ENCODE measurements at regions not wholly inside any gene's neighbourhood (a gene's known extent, or its start where the extent isn't known, plus 50 kb on each side); places are given as distances from the start of the nearest gene placed in this dataset.
A peak's percentile ranks its signal among the peaks of the same experiment; 100 is the strongest.

- Histone ChIP-seq H3K14ac (ENCODE audit: insufficient read length) (no peak overlapping the region), H3K18ac (ENCODE audit: extremely low read depth, low read length) (no peak overlapping the region), H2BK20ac (ENCODE audit: low read length) (no peak overlapping the region), H3K36me3 (ENCODE audit: control insufficient read depth in 2 of 4, insufficient read depth in 4 of 4, low read length in 3 of 4) (no peaks in the 10 kb centered on the region), H2AK5ac (ENCODE audit: low read depth, low read length) (no peak overlapping the region), H3K4ac (replicated peaks; ENCODE audit: insufficient read length, low read depth, low read length) (no peak overlapping the region), H2BK120ac (replicated peaks; ENCODE audit: low read depth, low read length) (no peak overlapping the region), H4K91ac (replicated peaks; ENCODE audit: insufficient read length, low read length) (no peak overlapping the region), H4K5ac (ENCODE audit: insufficient read length, low read depth, low read length) (no peak overlapping the region), H3K27me3 (replicated peaks in 1 of 4; ENCODE audit: control insufficient read depth in 3 of 4, extremely low read depth in 1 of 4, insufficient read depth in 3 of 4, low read length in 3 of 4) (no peaks in the 10 kb centered on the region), H3K9ac (replicated peaks in 1 of 4; ENCODE audit: extremely low read depth in 1 of 4, low read depth in 3 of 4, low read length in 3 of 4) (no peak overlapping the region), H3K79me2 (ENCODE audit: control insufficient read depth in 1 of 2, insufficient read depth in 2 of 2, low read length in 2 of 2) (no peaks in the 10 kb centered on the region), H2BK15ac (ENCODE audit: low read length) (no peak overlapping the region), H2BK12ac (ENCODE audit: low read depth, low read length) (no peak overlapping the region), H3K79me1 (ENCODE audit: low read depth, low read length) (no peaks in the 10 kb centered on the region), H2BK5ac (ENCODE audit: low read depth, low read length) (no peak overlapping the region), H3K27ac (ENCODE audit: low read depth, low read length) (no peak overlapping the region), H4K8ac (ENCODE audit: extremely low read depth, insufficient read depth, low read length) (no peak overlapping the region; the same call in 1 of the 2 replicates), H4K20me1 (replicated peaks in 1 of 2; ENCODE audit: control insufficient read depth in 1 of 2, insufficient read depth in 2 of 2, low read length in 2 of 2) (no peaks in the 10 kb centered on the region), H3K4me3 (ENCODE audit: extremely low read depth in 1 of 4, insufficient read depth in 2 of 4, low read depth in 3 of 4, low read length in 4 of 4) (no peak overlapping the region), H2AFZ (ENCODE audit: low read length) (no peak overlapping the region), H3K4me2 (ENCODE audit: insufficient read depth in 1 of 2, low read depth in 2 of 2, low read length in 2 of 2) (no peak overlapping the region), H3K56ac (replicated peaks; ENCODE audit: insufficient read length, low read depth, low read length) (no peak overlapping the region), H3K23ac (ENCODE audit: insufficient read length) (no peak overlapping the region), H3K4me1 (replicated peaks in 1 of 4; ENCODE audit: control insufficient read depth in 3 of 4, insufficient read depth in 4 of 4, low read length in 3 of 4) (no peaks in the 10 kb centered on the region), H3K9me3 (ENCODE audit: insufficient read depth in 2 of 2, low read depth in 1 of 2, low read length in 1 of 2) (peaks cover 3 to 4% of the 10 kb centered on the region in 2 experiments; a peak in 1 of 4 replicates), H3K23me2 (ENCODE audit: low read depth, low read length) (no peaks in the 10 kb centered on the region)
- FAIRE-seq (no peak), DNase-seq (ENCODE audit: low read depth in 1 of 2, low spot score in 2 of 2) (peak in 1 of 2 experiments; percentile 26)
- CTCF ChIA-PET (ENCODE audit: partially characterized antibody), result interaction anchor here (0.8 to 4.8 kb wide), 26 partner anchors 10 to 589 kb away, joined by 3 to 33 read pairs (median 4); no protein-coding TSS in a partner anchor
- 72% methylated on average over 5 of the region's 5 CpGs; no CpG with 5 or more reads in 1 of the 2 experiments for WGBS, 2 experiments (ENCODE audit: extremely low coverage in 1 of 2, insufficient coverage in 1 of 2, insufficient read length in 1 of 2, insufficient replicate concordance in 2 of 2, low coverage in 1 of 2, low lambda C conversion rate in 2 of 2, missing lambda C conversion rate in 1 of 2)
- POLR2A ChIA-PET (ENCODE audit: partially characterized antibody), result no interaction called here
- no peak for TF ChIP-seq BCL11A (IDR thresholded peaks at IDR 0.05; ENCODE audit: low read depth in 2 of 2, low read length in 2 of 2)
- TF ChIP-seq HDAC6 (IDR thresholded peaks at IDR 0.05; ENCODE audit: low read depth, low read length), result no peak
- no peak for TF ChIP-seq SIRT6 (IDR thresholded peaks at IDR 0.05; ENCODE audit: low read length)
- TF ChIP-seq TAF1 (IDR thresholded peaks at IDR 0.05; ENCODE audit: low read depth, low read length), result no peak
- no peak for TF ChIP-seq ASH2L (IDR thresholded peaks at IDR 0.05; ENCODE audit: low read length)
- no peak for TF ChIP-seq GTF2F1 (IDR thresholded peaks at IDR 0.05; ENCODE audit: borderline replicate concordance, low read depth, low read length)
- no peak for TF ChIP-seq EGR1 (IDR thresholded peaks at IDR 0.05; ENCODE audit: borderline replicate concordance, low read depth, low read length)
- no peak for TF ChIP-seq CHD1 (IDR thresholded peaks at IDR 0.05; ENCODE audit: low read depth, low read length)
- TF ChIP-seq, protein P1, sequence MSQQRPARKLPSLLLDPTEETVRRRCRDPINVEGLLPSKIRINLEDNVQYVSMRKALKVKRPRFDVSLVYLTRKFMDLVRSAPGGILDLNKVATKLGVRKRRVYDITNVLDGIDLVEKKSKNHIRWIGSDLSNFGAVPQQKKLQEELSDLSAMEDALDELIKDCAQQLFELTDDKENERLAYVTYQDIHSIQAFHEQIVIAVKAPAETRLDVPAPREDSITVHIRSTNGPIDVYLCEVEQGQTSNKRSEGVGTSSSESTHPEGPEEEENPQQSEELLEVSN (IDR thresholded peaks at IDR 0.05), result no peak
- no peak for TF ChIP-seq POU5F1 (IDR thresholded peaks at IDR 0.05; ENCODE audit: low read depth, low read length)
- no peak for TF ChIP-seq CREB1 (IDR thresholded peaks at IDR 0.05)
- no peak for TF ChIP-seq SIX5 (IDR thresholded peaks at IDR 0.05; ENCODE audit: low read depth, low read length)
- TF ChIP-seq, protein P2, sequence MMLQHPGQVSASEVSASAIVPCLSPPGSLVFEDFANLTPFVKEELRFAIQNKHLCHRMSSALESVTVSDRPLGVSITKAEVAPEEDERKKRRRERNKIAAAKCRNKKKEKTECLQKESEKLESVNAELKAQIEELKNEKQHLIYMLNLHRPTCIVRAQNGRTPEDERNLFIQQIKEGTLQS (IDR thresholded peaks at IDR 0.05; ENCODE audit: insufficient read depth, low read depth, low read length), result no peak
- TF ChIP-seq SP1 (IDR thresholded peaks at IDR 0.05; ENCODE audit: low read depth, low read length), result no peak
- no peak for TF ChIP-seq JUN (IDR thresholded peaks at IDR 0.05; ENCODE audit: low read depth, low read length)
Observed at GRCh38 chr20:19072988-19073387, 139.5 kb upstream of the SLC24A3 start.

Measured in H1 (cell line).